HCT116 (cell line): ENCODE measurements at regions not wholly inside any gene's neighbourhood (a gene's known extent, or its start where the extent isn't known, plus 50 kb on each side); places are given as distances from the start of the nearest gene placed in this dataset.

Source experiments
- ATAC-seq: fragments of 200-7000 bp; cut with Tn5 transposase; 2 replicates; pipeline ENCODE4 v1.9.1; 2020; ENCODE audit warnings: mild to moderate bottlenecking, moderate library complexity
- BruUV-seq: library from RNA; stranded (reverse); fragments of 400-500 nt; replicated peaks from 2 replicates; lab custom pipeline; 2021; lab: Mats Ljungman, UMichigan
- CTCF ChIA-PET: fragments of 300-600 bp; sonication (Branson Sonifier 250); formaldehyde crosslinking; loops from one replicate; lab custom pipeline; 2021; ENCODE audit warnings: antibody characterized with exemption; lab: Charles Lee
- POLR2A ChIA-PET: fragments of 300-600, 350-600 bp; sonication (Branson Sonifier 250); formaldehyde crosslinking; loops from one replicate; lab custom pipeline; 2021; ENCODE audit warnings: antibody characterized with exemption; lab: Charles Lee
- RAD21 ChIA-PET, 2 experiments: fragments of 300-600 bp; sonication (Branson Sonifier 250); formaldehyde crosslinking; loops; one replicate each; lab custom pipeline; 2023; ENCODE audit warnings: low total read pairs in 2 of 2; ENCODE audit not compliant: uncharacterized antibody in 2 of 2, unreplicated experiment in 2 of 2, low non-redundant PET in 1 of 2; lab: Charles Lee
- DNase-seq: peaks from one replicate; pipeline ENCODE4 v3.0.0-alpha.2; 2010; ENCODE audit warnings: low read depth, low spot score
- H2AFZ ChIP-seq: fragments of 200-600 bp; shearing (Covaris generic), sonication (generic); 2 replicates; pipeline ENCODE4 v1.6.1; 2017; ENCODE audit warnings: low read depth, mixed run types, mixed read lengths, antibody characterized with exemption, low read length; ENCODE audit not compliant: poor library complexity, severe bottlenecking
- H3K27ac ChIP-seq: 2 replicates; pipeline ENCODE4 v1.5.1; 2012; ENCODE audit warnings: low read depth, low read length
- H3K27me3 ChIP-seq: fragments of 200-600 bp; sonication (generic); 2 replicates; pipeline ENCODE4 v1.6.1; 2016; ENCODE audit warnings: mixed run types, low read length, mixed read lengths; ENCODE audit not compliant: insufficient read depth
- H3K36me3 ChIP-seq, 2 experiments: fragments of 200-500 bp in 1 of 2; fragments of 200-600 bp in 1 of 2; sonication (Bioruptor generic) in 1 of 2; sonication (generic) in 1 of 2; 2 replicates each; pipeline versions ENCODE4 v1.5.1 to v1.6.1; 2014 to 2016; ENCODE audit warnings: low read length in 2 of 2, inconsistent platforms in 1 of 2, mixed read lengths in 1 of 2, mixed run types in 1 of 2; ENCODE audit not compliant: insufficient read depth in 2 of 2, control insufficient read depth in 1 of 2
- H3K4me1 ChIP-seq, 2 experiments: fragments of 200-600 bp in 1 of 2; sonication (generic) in 1 of 2; 2 replicates each; pipeline versions ENCODE4 v1.5.1 to v1.6.1; 2012 to 2017; ENCODE audit warnings: low read length in 2 of 2, inconsistent platforms in 1 of 2, mild to moderate bottlenecking in 1 of 2, mixed read lengths in 1 of 2, mixed run types in 1 of 2, moderate library complexity in 1 of 2; ENCODE audit not compliant: insufficient read depth in 2 of 2, control insufficient read depth in 1 of 2
- H3K4me2 ChIP-seq: fragments of 200-600 bp; sonication (generic); 2 replicates; pipeline ENCODE4 v1.6.1; 2017; ENCODE audit warnings: mixed run types, low read length, mixed read lengths
- H3K4me3 ChIP-seq, 2 experiments: fragments of 200-600 bp in 1 of 2; sonication (generic) in 1 of 2; replicated peaks in 1 of 2; 2 replicates each; pipeline ENCODE4 v1.5.1; 2011 to 2016; ENCODE audit warnings: low read length in 2 of 2, control low read depth in 1 of 2, low read depth in 1 of 2, mild to moderate bottlenecking in 1 of 2, mixed read lengths in 1 of 2, mixed run types in 1 of 2
- H3K79me2 ChIP-seq: fragments of 200-600 bp; sonication (generic); 2 replicates; pipeline ENCODE4 v1.6.1; 2017; ENCODE audit warnings: mild to moderate bottlenecking, mixed run types, low read length, moderate library complexity, mixed read lengths; ENCODE audit not compliant: insufficient read depth
- H3K9ac ChIP-seq: fragments of 200-600 bp; sonication (generic); 2 replicates; pipeline ENCODE4 v1.6.1; 2016; ENCODE audit warnings: low read length, mixed read lengths
- H3K9me2 ChIP-seq: fragments of 200-600 bp; sonication (generic), shearing (Covaris generic); 2 replicates; pipeline ENCODE4 v1.6.1; 2017; ENCODE audit warnings: mixed run types, mild to moderate bottlenecking, moderate library complexity; ENCODE audit not compliant: insufficient read depth
- H3K9me3 ChIP-seq, 2 experiments: fragments of 200-500 bp in 1 of 2; fragments of 200-600 bp in 1 of 2; sonication (Bioruptor generic) in 1 of 2; sonication (generic) in 1 of 2; 2 replicates each; pipeline ENCODE4 v1.6.1; 2014 to 2017; ENCODE audit warnings: low read length in 2 of 2, mixed read lengths in 2 of 2, inconsistent platforms in 1 of 2, low read depth in 1 of 2, mild to moderate bottlenecking in 1 of 2, mixed run types in 1 of 2, moderate library complexity in 1 of 2; ENCODE audit not compliant: control insufficient read depth in 1 of 2, insufficient read depth in 1 of 2
- H4K20me1 ChIP-seq: fragments of 200-600 bp; sonication (generic), shearing (Covaris generic); 2 replicates; pipeline ENCODE4 v1.6.1; 2017; ENCODE audit warnings: mixed run types, mild to moderate bottlenecking, moderate library complexity; ENCODE audit not compliant: insufficient read depth
- CBX3 ChIP-seq: IDR thresholded peaks from 2 replicates; pipeline ENCODE4 v1.6.1; 2012; ENCODE audit warnings: low read depth
- EZH2 ChIP-seq: fragments of 200-600 bp; sonication (generic); IDR thresholded peaks from 2 replicates; pipeline ENCODE4 v1.6.1; 2017; ENCODE audit warnings: antibody characterized with exemption, mixed run types
- FOSL1 ChIP-seq: IDR thresholded peaks from 2 replicates; pipeline ENCODE4 v1.6.1; 2012; ENCODE audit warnings: low read depth
- JUND ChIP-seq: IDR thresholded peaks from 2 replicates; pipeline ENCODE4 v1.6.1; 2012
- MAX ChIP-seq: IDR thresholded peaks from 2 replicates; pipeline ENCODE4 v1.6.1; 2012
- POLR2A ChIP-seq: IDR thresholded peaks from 2 replicates; pipeline ENCODE4 v1.7.0; 2011; ENCODE audit warnings: borderline replicate concordance; ENCODE audit not compliant: insufficient read depth, insufficient read length; ENCODE audit errors: extremely low read depth
- REST ChIP-seq: IDR thresholded peaks from 2 replicates; pipeline ENCODE4 v1.6.1; 2012; ENCODE audit warnings: low read depth
- SIN3A ChIP-seq: IDR thresholded peaks from 2 replicates; pipeline ENCODE4 v1.6.1; 2012; ENCODE audit warnings: low read depth
- SRF ChIP-seq: IDR thresholded peaks from 2 replicates; pipeline ENCODE4 v1.6.1; 2012; ENCODE audit warnings: low read depth
- intact Hi-C: fragments of 100-400 bp; cut with micrococcal nuclease; formaldehyde crosslinking; loops from 2 replicates; pipeline ENCODE4 v1.10.0; 2022

- H3K4me2 ChIP-seq: no peak overlapping the region
These were observed 348.9 kb upstream of the MEOX2 start for GRCh38 chr7:16035392-16035791.

More at GRCh38 chr7:16035392-16035791, 348.9 kb upstream of the MEOX2 start:
- DNase-seq (no peak), ATAC-seq (no peak)
- intact Hi-C loops: no loop called here
- TF ChIP-seq FOSL1: no peak
- no peak for TF ChIP-seq JUND
- TF ChIP-seq REST: no peak
- TF ChIP-seq MAX: no peak
- no peak for TF ChIP-seq CBX3
- no peak for TF ChIP-seq SIN3A
- no peak for TF ChIP-seq POLR2A
- TF ChIP-seq EZH2: no peak
- no peak for TF ChIP-seq SRF
- POLR2A ChIA-PET: no interaction called here
- Histone ChIP-seq H2AFZ (no peak overlapping the region), H3K4me3 (no peak overlapping the region), H3K9me2 (no peaks in the 10 kb centered on the region), H3K36me3 (no peaks in the 10 kb centered on the region), H3K9me3 (no peaks in the 10 kb centered on the region), H3K27me3 (no peaks in the 10 kb centered on the region), H3K79me2 (no peaks in the 10 kb centered on the region), H3K9ac (no peak overlapping the region), H3K27ac (no peak overlapping the region), H3K4me1 (no peaks in the 10 kb centered on the region), H4K20me1 (no peaks in the 10 kb centered on the region)
- CTCF ChIA-PET: no interaction called here
- BruUV-seq: no TSS peak
- RAD21 ChIA-PET: no interaction called here
